ENCODE measurements at regions not wholly inside any gene's neighbourhood (a gene's known extent, or its start where the extent isn't known, plus 50 kb on each side); places are given as distances from the start of the nearest gene placed in this dataset.
"Not testable (repeated sequence)": the region's sequence is repeated elsewhere in the genome, so short reads cannot be mapped to it uniquely, and the experiment has no call there.

DNA sequence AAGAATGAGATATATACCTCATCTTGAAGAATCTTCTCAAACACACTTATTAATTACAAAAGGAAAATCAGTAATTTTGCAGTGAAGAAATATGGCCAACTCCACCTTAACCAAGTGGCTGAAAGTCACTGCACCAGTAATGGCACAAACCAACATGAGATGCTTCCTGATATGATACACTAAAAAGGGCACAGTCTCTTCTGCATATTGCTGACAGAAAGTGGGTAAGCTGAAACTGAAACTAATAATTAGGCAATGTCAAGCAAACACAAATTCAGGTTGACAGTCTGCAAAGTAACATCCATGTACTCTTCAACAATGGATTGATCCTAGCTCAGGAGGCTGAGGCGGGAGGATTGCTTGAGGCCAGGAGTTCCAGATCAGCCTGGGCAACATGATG, 56.1 kb downstream of the ZNF22 start:
- not testable (repeated sequence) for DNase-seq (ENCODE audit: low read depth in 3 of 3, low spot score in 2 of 3)

- no peak for DNase-seq (ENCODE audit: low read depth in 3 of 3, low spot score in 2 of 3)
Measured at GRCh38 chr10:45058580-45058979, 57.9 kb downstream of the ZNF22 start.

DNA sequence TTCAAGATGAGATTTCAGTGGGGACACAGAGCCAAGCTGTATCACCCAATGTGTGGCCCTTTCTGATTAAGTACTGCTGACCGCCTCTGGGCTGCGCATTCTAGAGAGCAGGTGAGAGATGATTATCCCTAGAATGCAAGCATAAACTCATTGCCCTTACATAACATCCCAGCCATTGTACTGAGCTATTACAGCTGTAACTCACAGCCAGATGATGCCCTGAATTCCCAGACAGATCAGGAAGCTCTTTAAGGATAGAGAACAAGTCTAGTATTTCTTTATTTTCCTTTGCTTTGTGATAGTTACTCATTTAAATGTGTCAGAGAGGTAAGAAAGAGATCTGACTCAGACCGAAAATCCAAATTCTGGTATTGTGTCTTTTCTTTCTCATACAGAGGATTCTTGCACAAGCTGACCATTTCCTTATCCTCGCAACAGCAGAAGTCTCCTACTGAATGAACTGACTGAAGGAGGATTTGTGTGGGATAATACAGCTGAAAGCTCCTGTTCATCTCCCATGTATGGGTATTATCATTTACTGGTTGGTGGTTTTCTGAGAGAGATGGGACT, 58.4 kb downstream of the ZNF22 start:
- no peak for DNase-seq (ENCODE audit: low read depth in 3 of 3, low spot score in 2 of 3)

GRCh38 chr10:45059632-45060031, 58.9 kb downstream of the ZNF22 start:
- DNase-seq (ENCODE audit: low read depth in 3 of 3, low spot score in 2 of 3), result no peak

DNA sequence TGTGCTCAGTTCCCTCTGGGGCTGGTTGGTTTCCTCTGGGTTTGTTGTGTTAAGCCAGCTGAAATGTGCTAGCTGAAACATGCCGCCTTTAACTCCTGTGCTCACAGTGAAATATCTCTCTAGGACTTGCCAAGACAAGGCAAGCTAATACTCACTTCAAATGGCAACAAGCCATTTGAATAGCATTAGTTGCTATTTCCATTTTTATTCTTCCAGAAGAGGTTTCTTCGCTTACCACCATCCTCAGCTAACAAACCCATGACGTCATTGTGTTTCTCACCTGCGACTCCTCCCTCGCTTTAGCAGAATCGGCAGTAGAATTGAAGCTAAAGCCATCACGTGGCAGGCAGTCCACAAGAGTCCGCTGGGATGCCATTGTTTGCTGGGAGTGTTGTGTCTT, 61.3 kb downstream of the ZNF22 start:
- no peak for DNase-seq (ENCODE audit: low read depth in 3 of 3, low spot score in 2 of 3)

- DNase-seq (ENCODE audit: low read depth in 3 of 3, low spot score in 2 of 3), result no peak
Measured at GRCh38 chr10:45063591-45064231, 63.0 kb downstream of the ZNF22 start.

DNA sequence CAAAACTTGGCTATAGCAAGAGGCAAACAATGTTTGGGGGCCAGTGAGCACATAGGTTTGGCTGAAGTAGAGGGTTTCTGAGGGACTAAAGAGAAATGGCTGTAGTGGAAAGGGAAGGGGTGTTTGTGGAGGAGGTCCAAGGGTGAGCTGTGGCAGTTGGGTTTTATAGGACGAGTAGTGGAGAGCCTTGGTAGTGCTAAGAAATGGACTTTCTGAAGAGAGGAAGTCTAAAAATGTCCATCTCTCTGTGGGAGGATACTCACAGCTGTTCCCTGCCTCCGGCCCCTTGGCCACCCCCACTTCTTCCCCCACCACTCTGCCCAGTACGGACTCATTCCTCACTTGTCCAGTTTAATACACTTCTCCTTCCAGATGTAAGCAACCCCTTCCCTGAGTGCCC, 64.3 kb downstream of the ZNF22 start:
- DNase-seq (ENCODE audit: low read depth in 3 of 3, low spot score in 2 of 3), result no peak

- no peak for DNase-seq (ENCODE audit: low read depth in 3 of 3, low spot score in 2 of 3)
Measured at GRCh38 chr10:45071043-45071813, 70.5 kb downstream of the ZNF22 start.

GRCh38 chr10:45075216-45075615, 74.5 kb downstream of the ZNF22 start:
- no peak for DNase-seq (ENCODE audit: low read depth in 3 of 3, low spot score in 2 of 3)

GRCh38 chr10:45075826-45076380, 75.2 kb downstream of the ZNF22 start:
- no peak for DNase-seq (ENCODE audit: low read depth in 3 of 3, low spot score in 2 of 3)

- DNase-seq (ENCODE audit: low read depth in 3 of 3, low spot score in 2 of 3), result no peak
Measured at GRCh38 chr10:45076891-45077290, 76.2 kb downstream of the ZNF22 start.

- no peak for DNase-seq (ENCODE audit: low read depth in 3 of 3, low spot score in 2 of 3)
Measured at GRCh38 chr10:45080331-45080730, 79.6 kb downstream of the ZNF22 start.

GRCh38 chr10:45082176-45082575, 81.5 kb downstream of the ZNF22 start:
- DNase-seq (ENCODE audit: low read depth in 3 of 3, low spot score in 2 of 3), result no peak

- DNase-seq (ENCODE audit: low read depth in 3 of 3, low spot score in 2 of 3), result no peak
Measured at GRCh38 chr10:45091968-45092367, 91.2 kb downstream of the ZNF22 start.

GRCh38 chr10:45093945-45094344, 93.2 kb downstream of the ZNF22 start:
- DNase-seq (ENCODE audit: low read depth in 3 of 3, low spot score in 2 of 3), result no peak

DNA sequence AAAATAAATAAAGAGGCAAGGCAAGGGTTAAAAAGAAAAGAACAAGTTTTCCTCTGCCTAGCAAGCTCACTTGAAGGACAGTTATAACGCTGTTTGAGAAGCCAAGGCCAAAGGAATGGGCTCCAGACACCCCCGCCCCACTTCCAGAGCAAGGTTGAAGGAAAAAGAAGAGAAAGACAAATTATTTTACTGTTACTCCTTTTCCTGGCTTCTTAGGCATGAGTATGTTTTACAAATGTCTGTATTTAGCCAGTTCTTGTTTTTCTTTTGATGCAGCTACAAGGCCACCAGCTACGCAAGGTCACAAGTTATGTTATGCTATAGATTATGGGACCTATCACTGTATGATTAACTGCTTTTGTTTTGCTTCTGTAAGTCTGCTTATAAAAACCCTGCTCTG, 94.6 kb downstream of the ZNF22 start:
- DNase-seq (ENCODE audit: low read depth in 3 of 3, low spot score in 2 of 3), result no peak

GRCh38 chr10:45096001-45096400, 95.3 kb downstream of the ZNF22 start:
- DNase-seq (ENCODE audit: low read depth in 3 of 3, low spot score in 2 of 3), result no peak

DNA sequence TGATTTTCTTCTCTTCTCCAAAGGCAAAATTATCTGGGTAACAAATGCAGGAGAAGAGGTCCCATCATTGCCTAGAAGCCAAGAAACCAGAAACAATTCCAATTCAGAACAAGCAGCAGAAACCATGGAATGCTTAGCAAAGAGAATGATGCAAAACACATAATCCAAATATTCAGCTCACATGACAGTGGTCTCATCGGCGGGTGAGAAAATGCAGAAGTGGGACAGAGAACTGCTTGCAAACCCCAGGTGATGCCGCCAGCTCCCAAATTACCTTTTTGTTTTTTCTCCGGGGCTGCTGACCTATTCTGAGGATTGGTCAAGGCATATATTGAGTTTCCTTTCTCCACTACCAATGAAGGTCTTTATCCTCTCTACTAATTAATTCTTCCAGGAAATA, 99.7 kb downstream of the ZNF22 start:
- DNase-seq (ENCODE audit: low read depth in 3 of 3, low spot score in 2 of 3), result no peak

DNA sequence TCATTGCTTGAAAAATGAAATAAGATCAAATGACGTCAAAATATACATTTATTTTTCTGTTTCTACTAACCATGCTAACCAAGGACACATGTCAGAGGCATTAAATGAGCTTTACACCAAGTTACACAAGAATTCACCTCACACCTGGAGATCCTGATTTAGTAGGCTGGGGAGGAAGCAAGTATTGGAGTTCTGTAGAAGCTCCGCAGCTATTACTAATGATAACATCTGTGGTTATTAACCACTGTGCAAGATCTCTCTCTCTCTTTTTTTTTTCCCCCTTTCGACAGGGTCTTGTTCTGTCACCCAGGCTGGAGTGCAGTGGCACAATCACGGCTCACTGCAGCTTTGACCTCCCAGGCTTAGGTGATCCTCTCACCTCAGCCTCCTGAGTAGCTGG, 104.0 kb downstream of the ZNF22 start:
- DNase-seq (ENCODE audit: low read depth in 3 of 3, low spot score in 2 of 3), result no peak

GRCh38 chr10:45105309-45105708, 104.6 kb downstream of the ZNF22 start:
- DNase-seq (ENCODE audit: low read depth in 3 of 3, low spot score in 2 of 3), result not testable (repeated sequence)

DNA sequence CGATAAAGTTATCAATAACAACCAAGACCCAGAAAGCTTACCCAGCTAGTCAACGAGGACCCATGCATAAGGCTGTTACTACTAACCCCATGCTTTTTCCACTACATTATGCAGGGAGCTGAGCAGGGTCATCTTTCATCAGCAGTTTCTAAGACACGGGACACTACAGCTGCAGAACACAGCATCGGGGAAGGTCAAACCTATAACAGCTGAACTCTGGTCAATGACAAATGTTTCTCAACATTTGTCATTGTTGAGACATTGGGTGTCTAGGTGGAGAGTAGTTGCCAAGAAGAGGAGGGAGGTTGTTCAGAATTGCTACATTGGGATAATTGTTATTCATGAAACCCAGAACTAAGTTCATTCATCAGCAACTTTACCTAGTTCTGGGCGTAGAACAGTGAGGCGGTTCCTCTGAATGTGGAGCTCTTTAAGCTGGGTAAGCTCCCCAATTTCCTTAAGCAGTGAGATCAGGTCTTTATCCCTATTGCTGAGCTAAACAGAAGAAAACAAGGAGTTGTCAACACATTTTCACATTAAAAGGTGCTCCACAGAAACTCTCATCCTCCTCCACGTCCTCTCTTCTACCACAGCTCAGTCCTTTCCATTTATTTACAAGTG, 105.6 kb downstream of the ZNF22 start:
- DNase-seq (ENCODE audit: low read depth in 3 of 3, low spot score in 2 of 3), result no peak

Measured in right renal cortex interstitium (tissue), 3 donors.